ENCODE measurements at regions not wholly inside any gene's neighbourhood (a gene's known extent, or its start where the extent isn't known, plus 50 kb on each side); places are given as distances from the start of the nearest gene placed in this dataset.

DNA sequence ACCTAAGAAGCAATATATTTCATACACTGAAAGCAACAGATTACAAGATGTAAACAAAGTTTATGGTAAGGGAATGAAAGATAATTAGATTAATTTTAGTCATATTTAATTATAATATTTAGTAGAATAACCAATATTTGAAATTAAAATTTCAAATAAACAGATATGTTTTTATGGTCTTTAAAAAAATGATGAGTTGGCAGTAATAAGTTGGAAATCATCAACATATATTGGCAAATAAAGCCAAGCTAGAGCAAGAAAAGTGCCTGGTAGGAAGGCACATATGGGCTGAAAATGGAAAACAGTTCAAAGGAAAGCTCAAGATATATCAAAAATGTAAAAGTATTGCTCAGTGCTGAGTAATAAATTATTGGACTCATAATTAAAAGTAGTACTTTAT lies 1274.0 kb downstream of the AMY1C start:
- no peak overlapping the region for H3K4me3 Mint-ChIP-seq (ENCODE audit: unreplicated experiment)
- H3K36me3 Mint-ChIP-seq (ENCODE audit: insufficient read depth, unreplicated experiment): no peaks in the 10 kb centered on the region
- ChIA-PET CTCF (interaction anchor here (0.6 kb wide), 1 partner anchor 777 kb away, joined by 3 read pairs; no protein-coding TSS in a partner anchor), POLR2A (interaction anchor here (0.6 kb wide), 1 partner anchor 126 kb away, joined by 3 read pairs; no protein-coding TSS in a partner anchor)
- TF ChIP-seq CTCF (IDR thresholded peaks at IDR 0.05; ENCODE audit: unreplicated experiment): no peak
- BruUV-seq (replicated peaks): no TSS peak
- no peak for DNase-seq (ENCODE audit: unreplicated experiment)
- intact Hi-C loops (cut with micrococcal nuclease): no loop called here
- no peaks in the 10 kb centered on the region for H3K27me3 Mint-ChIP-seq (ENCODE audit: insufficient read depth, unreplicated experiment)
- H3K4me1 Mint-ChIP-seq (ENCODE audit: insufficient read depth, unreplicated experiment): no peaks in the 10 kb centered on the region
- H3K9me3 Mint-ChIP-seq (ENCODE audit: unreplicated experiment): no peaks in the 10 kb centered on the region
- no peak overlapping the region for H3K27ac Mint-ChIP-seq (ENCODE audit: low read depth, unreplicated experiment)

DNA sequence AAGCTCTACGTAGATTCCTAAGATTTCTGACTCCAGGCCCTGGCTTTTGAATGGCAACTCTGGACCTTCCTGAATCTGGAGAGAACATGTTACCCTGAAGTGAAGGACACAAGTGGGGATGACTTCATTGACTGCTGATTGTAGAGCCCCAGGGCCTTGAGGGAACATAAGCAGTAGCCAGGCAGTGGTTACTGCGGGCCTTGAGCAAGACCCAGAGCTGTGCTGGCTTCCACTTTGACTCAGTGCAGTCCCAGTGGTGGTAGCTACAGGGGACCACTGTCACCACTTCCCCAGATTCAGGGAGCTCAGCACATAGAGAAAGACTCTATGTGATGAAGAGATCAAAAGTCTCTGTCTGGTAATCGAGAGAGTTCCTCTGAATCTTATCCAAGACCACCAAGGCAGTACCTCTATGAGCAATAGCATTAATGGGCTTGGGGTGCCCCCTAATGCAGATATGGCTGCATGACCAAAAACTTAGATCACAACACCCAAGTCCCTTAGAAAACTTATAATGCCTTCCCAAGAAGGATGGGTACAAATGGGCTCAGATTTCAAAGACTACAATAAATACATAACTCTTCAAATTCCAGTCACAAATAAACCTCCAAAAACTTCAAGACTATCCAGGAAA lies 1278.3 kb downstream of the AMY1C start:
- TF ChIP-seq CTCF (IDR thresholded peaks at IDR 0.05; ENCODE audit: unreplicated experiment): no peak
- Mint-ChIP-seq H3K4me1 (ENCODE audit: insufficient read depth, unreplicated experiment) (no peaks in the 10 kb centered on the region), H3K36me3 (ENCODE audit: insufficient read depth, unreplicated experiment) (no peaks in the 10 kb centered on the region), H3K9me3 (ENCODE audit: unreplicated experiment) (no peaks in the 10 kb centered on the region), H3K27me3 (ENCODE audit: insufficient read depth, unreplicated experiment) (no peaks in the 10 kb centered on the region), H3K4me3 (ENCODE audit: unreplicated experiment) (no peak overlapping the region), H3K27ac (ENCODE audit: low read depth, unreplicated experiment) (no peak overlapping the region)
- intact Hi-C loops (cut with micrococcal nuclease): no loop called here
- POLR2A ChIA-PET: no interaction called here
- CTCF ChIA-PET: interaction anchor here (0.6 to 0.8 kb wide), 2 partner anchors 40 to 111 kb away, joined by 3 read pairs; no protein-coding TSS in a partner anchor
- DNase-seq (ENCODE audit: unreplicated experiment): no peak
- BruUV-seq (replicated peaks): no TSS peak

GRCh38 chr1:105072446-105072845 lies 1322.7 kb downstream of the AMY1C start:
- DNase-seq (ENCODE audit: unreplicated experiment): peak; percentile 4
- Mint-ChIP-seq H3K9me3 (ENCODE audit: unreplicated experiment) (no peaks in the 10 kb centered on the region), H3K4me1 (ENCODE audit: insufficient read depth, unreplicated experiment) (no peaks in the 10 kb centered on the region), H3K27me3 (ENCODE audit: insufficient read depth, unreplicated experiment) (no peaks in the 10 kb centered on the region), H3K27ac (ENCODE audit: low read depth, unreplicated experiment) (no peak overlapping the region), H3K36me3 (ENCODE audit: insufficient read depth, unreplicated experiment) (no peaks in the 10 kb centered on the region), H3K4me3 (ENCODE audit: unreplicated experiment) (no peak overlapping the region)
- ChIA-PET POLR2A (no interaction called here), CTCF (no interaction called here)
- no TSS peak for BruUV-seq (replicated peaks)
- no peak for TF ChIP-seq CTCF (IDR thresholded peaks at IDR 0.05; ENCODE audit: unreplicated experiment)
- intact Hi-C loops (cut with micrococcal nuclease): no loop called here

GRCh38 chr1:105072850-105073249 lies 1323.2 kb downstream of the AMY1C start:
- BruUV-seq (replicated peaks): no TSS peak
- TF ChIP-seq CTCF (IDR thresholded peaks at IDR 0.05; ENCODE audit: unreplicated experiment): no peak
- Mint-ChIP-seq H3K4me3 (ENCODE audit: unreplicated experiment) (no peak overlapping the region), H3K27me3 (ENCODE audit: insufficient read depth, unreplicated experiment) (no peaks in the 10 kb centered on the region), H3K9me3 (ENCODE audit: unreplicated experiment) (no peaks in the 10 kb centered on the region), H3K4me1 (ENCODE audit: insufficient read depth, unreplicated experiment) (no peaks in the 10 kb centered on the region), H3K36me3 (ENCODE audit: insufficient read depth, unreplicated experiment) (no peaks in the 10 kb centered on the region), H3K27ac (ENCODE audit: low read depth, unreplicated experiment) (no peak overlapping the region)
- peak; percentile 5 for DNase-seq (ENCODE audit: unreplicated experiment)
- CTCF ChIA-PET: no interaction called here
- intact Hi-C loops (cut with micrococcal nuclease): no loop called here
- POLR2A ChIA-PET: no interaction called here

Data from MCF 10A (cell line).